Medulla oblongata (tissue), 1 donor: ENCODE measurements at regions not wholly inside any gene's neighbourhood (a gene's known extent, or its start where the extent isn't known, plus 50 kb on each side); places are given as distances from the start of the nearest gene placed in this dataset.
A peak's percentile ranks its signal among the peaks of the same experiment; 100 is the strongest.

ENCODE experiments used
- DNase-seq: peaks from one replicate; pipeline ENCODE4 v3.0.0-alpha.2; 2015; ENCODE audit errors: extremely low spot score

DNA sequence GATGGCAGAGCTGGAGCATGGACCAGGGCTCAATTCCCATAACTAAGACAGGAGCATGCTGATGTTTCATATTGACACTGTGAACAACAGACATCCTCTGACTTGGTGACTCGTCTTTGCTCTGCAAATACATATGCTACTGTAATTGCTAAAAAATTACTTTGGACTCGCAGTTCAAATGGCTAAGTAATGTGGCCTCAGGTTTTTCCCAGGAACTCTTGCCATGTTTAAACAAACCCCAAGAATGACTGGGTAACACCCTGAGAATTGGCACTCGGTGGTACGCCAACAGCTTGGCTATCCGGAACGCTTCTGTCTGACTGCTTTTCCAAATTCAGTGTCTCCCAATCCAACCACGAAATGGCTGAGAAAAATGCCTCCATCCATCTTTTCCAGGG lies 456.7 kb upstream of the THBS1 start:
- no peak for DNase-seq

DNA sequence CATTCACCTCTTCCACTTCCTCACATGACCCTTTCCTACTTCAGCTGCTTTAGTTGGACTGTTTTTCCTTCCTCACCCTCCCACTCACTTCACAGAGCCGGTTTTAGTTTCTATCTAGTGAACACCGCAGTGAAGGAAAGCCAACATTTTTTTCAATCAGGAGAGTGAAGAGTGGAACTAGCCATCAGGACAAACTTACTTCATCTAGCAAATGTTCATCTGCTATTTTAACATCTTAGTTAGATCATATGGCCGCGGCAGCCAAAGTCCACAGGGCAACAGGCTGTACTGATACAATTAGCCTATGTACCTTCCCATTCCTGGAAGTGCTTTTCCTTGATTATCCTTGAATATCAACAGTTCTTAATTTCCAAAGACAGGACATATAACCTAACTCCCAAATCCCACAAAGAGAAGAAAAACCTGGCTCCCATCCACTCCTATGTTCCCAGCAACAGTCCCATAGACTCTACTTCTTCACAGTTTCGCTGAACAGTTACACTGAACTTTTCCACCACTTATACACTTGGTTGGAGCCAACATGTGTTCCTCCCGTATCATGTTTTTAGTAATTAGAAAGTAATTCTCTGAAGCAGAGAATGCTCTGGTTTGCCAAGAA lies 456.2 kb upstream of the THBS1 start:
- no peak for DNase-seq

DNA sequence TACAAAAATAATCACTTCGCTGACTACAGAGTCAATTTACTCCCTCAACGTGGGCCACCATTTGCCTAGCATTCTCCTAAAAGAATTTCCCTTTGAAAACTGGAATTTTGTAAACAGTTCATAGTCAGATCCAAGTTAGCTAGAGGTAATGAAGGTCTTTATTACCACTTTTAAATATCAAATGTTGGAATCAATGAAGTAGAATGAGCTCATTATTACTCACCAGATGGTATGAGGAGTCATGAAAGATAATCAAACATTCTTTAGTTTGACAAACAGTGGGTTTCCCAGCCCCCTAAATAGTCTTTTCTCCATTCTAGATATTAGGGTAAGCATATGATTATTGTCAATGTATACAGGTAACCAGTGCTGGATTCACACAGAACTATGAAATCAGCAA lies 455.7 kb upstream of the THBS1 start:
- DNase-seq = no peak

DNA sequence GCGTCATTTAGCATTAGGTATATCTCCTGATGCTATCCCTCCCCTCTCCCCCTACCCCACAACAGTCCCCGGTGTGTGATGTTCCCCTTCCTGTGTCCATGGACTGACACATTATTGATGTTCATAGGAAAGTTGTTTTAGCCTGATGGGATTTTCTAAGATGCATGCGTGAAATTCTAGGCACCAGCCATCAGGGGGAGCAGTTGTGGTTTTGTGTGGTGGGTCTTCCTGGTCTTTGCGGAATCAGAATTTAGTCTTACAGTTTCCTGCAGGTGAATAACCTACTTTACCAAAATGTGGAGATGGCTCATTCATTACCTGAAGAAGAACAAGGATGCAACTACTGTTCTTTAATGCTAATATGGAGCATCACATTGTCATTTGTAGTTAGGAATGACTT lies 455.0 kb upstream of the THBS1 start:
- DNase-seq = peak; percentile 27

DNA sequence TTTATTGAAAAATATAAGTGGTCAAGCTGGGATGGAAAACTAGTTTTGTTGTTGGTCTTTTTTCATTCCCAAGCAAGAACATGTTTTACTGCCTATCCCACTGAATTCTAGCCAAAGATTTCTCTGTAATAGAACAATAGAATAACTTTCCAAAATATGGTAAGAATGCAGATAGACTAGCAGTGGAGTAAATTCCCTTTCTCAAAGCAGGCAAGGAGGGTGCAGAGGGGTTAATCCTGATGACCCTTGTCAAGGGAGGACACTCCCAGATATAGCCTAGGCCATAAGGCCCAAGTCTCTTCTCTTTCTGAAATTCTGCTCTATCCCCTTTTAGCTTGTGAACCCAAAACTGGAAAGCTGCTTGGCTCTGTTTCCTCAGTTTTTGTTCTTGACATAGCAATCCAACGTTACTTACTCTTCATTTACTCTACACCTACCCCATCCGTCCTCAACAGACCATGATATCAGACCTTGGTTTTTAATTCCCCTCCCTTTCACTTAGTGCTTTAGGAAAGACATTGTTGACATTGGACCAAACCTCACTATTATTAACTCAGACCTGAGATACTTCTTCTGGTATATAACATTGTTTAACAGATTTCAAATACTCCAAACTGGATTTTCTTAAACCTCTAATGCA lies 453.6 kb upstream of the THBS1 start:
- DNase-seq = no peak

DNA sequence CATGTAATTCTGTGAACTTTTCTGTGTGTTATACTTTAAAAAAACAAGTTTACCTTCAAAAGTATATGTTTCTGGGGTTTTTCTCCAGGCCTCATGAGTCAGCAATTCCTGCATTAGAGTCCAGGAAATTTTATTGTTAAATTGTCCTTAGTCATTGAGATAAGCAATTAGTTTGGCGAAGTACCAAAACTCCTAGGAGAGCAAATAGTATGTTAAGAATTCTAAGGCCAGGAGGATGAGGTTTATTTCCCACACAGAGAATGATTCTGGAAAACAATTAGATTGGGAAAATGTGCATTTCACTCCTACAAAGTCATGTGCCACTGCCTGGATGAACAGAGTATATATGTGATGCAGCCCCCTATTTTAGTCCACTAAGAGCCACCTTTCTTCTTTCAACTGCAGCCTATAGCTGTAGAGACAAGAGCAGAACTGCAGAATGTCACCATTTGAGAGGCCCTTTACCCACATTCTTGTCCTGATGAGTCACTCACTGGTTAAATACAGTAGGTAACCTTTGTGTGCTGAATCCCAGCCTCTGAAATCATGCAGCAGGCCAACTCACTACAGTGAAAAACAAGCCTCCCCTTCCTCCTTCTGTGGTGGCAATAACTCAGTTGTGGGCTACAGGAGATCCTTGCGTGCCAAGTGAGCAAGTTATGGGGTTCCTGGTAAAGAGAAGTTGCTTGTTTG lies 452.8 kb upstream of the THBS1 start:
- no peak for DNase-seq

DNA sequence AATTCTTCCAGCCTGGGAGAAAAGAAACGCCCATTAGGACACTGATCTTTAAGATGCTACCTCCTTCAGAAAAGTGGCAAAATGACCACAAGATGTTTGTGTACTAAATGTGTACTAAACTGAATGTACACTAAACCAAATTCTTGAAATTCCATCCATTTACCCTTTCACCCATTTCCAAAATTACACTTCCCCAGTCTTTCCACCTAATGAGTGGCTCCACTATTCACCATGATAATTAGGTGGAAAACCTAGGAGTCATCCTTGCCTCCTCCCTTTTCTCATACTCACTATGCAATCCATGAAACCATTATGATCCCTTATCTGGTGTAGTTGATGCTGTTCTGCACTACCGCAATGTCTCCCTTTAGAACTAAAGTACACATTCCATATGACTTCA lies 452.1 kb upstream of the THBS1 start:
- no peak for DNase-seq

DNA sequence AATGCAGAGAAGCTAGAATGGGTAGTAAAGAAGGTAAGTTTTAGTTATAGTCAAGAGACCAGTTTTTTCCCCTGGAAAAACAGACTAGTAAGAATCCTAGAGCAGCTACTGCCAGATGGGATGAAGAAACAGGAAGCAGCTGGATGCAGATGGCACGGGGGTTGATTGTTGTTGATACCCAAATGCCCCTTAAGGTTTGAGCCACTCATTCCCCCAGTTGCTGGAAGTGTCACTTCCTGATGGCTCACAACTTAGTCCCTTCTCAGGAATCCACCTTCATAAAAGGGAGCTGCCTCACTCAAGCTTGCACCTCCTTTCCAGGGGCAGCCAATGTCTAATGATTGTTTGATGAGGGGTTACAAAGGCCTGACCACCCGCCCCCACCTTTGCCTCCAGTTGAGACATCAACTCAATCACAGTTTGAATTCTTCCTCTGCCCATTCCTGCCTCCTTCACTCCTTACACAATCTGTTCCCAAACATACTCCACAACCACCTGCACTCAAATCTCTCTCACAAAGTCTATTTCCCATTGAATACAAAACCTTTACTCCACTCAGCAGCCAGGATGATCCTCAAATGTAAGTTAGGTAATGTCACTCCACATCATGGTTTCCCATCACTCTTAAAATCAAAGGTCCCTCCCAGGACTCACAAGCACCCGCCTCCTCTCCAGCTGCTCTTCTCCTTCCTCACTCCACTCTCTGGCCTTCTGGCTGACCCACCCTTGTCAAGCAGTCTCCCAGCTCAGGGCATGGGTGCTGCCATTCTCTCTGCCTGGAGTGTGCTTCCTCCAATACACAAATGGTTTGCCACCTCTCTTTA lies 450.1 kb upstream of the THBS1 start:
- no peak for DNase-seq

DNA sequence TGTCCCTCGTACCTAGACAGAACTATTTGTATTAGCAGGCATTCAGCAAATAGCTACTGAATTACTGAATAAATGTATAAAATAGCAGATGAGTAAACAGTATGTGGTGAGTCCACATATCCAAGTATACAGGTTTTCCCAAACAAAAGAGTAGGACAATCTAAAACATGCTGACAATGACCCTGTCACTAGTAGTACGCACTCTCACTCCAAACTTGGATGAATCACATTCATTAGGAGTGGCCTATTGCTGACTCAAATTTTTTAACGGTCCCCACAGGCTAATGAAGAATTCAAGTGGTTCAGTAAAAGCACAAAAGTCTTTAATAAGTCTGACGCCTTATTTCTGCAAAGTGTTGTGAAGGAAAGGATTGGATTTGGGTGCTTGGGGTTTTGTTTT lies 449.3 kb upstream of the THBS1 start:
- no peak for DNase-seq

DNA sequence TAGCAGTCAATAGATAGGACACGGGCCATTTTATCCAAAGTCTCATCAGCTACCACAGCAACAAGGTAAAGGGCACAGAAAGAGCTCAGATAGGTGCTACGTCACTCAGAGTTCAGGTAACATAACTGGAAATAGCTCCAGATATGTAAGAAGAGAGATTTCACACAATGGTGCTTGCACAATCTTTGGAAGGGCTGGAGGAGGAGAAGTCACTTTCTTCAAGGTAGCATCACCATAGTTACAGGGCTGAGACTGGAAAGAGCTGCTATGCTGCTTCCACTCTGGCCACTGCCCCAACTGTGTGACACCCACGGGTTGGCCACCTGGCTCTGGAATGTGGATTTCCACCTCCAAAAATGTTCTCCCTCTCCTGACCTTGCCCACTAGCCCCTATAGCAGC lies 448.8 kb upstream of the THBS1 start:
- no peak for DNase-seq

DNA sequence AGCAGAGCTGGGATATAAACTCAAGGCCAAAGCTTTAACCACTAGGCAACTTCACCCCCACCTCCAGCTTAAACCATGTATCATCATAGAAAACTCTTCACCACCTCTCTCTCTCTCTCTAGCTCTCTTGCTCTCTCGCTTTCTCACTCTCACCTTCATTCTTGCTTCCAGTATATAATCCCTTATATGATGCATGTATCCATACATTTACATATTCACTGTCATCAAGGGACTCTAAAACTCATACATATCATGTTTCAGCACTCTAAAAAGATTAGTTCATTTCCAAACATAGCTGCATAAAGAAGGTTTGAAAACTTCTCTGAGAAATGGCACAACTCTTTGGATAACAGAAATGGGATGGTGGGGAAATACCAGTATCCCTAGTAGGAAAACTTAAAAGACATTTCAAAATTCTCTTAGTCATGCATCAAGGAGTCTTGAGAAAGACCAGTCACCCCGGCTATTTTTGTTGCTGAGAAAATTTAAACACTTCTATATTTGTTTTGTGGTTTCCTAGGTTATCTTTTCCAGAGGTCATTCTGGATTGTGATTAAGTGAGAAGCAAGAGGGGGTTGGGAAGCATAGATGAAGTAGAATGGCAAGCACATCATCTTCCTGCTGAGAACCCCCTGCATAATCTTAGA lies 447.8 kb upstream of the THBS1 start:
- no peak for DNase-seq

DNA sequence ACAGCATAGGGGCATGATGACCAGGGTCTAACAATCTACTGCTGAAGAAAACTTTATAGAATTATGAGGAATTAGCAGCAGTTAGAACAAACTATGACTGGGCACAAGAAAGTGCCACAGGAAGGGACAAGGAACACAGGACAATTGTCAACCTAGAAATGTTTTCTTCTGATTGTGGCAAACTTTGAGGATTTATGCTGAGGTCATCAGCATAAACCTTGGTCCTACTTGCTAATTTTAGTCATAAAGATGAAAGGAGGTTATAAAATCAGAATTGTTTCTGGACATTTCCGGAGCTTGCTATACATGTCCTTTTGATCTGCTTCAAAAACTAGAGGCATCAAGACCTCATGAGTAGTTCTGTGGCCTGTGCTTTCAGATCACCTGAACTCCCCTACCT lies 446.6 kb upstream of the THBS1 start:
- no peak for DNase-seq

DNA sequence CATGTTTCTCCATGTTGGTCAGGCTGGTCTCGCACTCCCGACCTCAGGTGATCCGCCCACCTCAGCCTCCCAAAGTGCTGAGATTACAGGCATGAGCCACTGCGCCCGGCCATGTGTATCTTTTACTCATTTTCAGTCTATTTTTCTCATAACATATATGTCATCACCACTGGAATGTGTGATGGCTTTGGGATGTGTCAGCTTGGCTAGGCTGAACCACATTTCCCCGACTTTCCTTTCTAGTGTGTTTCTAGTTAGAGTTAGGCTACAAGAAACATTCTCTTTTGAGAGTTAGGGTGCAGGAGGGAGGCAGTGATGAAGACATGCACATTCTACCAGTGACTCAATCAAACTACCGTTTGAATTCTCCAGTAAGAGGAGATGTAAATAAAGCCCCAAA lies 444.9 kb upstream of the THBS1 start:
- no peak for DNase-seq

DNA sequence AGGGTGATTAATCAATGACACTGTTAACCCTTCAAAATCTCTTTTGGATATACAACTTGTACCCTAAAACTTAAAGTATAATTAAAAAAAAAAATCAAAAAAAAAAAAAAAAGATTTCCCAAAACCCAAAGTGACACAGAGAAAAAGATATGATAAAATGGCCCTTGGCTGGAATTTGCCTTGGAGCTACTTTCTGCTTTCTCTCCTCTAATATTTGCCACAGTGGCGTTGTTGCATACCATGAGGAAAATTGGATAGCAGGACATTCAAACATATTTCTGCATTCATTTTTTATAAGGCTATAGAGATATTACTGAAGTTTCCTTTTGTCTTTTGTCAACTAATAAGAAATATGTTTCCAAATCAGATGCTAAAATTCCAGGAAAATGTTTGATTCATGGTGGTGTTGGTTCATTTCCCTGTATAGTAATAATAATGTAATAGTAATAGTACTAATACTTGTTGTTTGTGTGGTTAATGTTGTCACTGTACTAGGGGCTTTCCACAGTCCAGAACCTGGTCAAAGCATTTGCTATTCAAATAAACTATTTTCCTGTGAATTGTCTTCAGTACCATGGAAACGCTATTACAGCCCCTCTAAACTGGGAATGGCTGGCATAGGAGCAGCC lies 441.3 kb upstream of the THBS1 start:
- DNase-seq = no peak

DNA sequence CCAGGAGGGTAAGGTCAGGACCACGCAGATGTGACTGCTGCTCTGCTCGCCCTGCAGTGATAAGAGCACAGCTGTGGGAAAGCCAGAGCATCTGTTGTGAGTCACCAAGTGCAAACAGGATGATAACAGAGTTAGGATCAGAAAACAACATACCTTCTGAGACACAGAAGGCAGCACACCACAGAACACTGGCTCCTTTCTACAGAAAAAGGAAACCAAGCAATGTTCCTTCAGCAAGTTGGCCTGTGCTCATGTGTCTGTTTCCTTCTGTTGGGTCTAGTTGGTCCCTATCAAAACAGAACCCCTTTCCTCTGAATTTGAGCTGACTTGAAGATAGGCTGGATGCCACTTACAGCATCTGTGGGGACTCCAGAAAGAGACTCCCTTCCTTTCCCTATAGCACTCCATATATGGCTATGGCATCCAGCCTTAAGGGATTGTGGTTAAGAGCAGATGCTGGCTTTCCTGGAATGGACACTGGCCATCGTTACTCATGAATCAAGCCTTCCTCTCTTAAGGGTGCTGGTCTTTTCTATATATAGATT lies 440.7 kb upstream of the THBS1 start:
- no peak for DNase-seq

DNA sequence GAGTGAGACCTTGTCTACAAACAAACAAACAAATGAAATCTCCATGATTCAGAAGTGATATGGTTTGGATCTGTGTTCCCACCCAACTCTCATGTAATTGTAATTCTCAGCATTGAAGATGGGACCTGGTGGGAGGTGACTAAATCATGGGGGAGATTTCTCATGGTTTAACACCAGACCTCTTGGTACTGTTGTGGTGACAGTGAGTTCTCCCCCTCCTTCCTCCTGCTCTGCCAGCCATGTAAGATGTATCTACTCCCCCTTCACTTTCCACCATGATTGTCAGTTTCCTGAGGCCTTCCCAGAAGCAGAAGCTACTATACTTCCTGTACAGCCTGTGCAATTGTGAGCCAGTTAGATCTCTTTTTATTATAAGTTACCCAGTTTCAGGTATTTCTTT lies 438.4 kb upstream of the THBS1 start:
- no peak for DNase-seq

DNA sequence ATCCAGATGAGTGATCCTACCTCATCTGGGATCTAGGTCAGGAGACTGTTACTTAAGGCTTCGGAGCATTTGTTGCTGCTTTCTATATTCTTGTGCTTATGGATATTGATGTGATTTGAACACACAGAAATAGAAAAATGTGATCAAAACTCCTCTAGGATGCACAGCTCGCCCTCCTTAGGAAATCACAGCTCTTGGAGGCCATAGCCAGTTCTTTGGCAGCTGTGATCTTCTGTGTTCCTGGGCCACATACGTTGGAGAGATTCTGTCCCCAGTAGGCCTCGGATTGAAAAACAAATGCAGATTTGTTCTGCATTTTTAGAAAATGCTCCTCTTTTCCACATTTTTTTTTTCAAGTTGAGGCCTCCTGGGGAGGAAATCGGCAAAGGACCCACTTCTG lies 437.4 kb upstream of the THBS1 start:
- DNase-seq = no peak

DNA sequence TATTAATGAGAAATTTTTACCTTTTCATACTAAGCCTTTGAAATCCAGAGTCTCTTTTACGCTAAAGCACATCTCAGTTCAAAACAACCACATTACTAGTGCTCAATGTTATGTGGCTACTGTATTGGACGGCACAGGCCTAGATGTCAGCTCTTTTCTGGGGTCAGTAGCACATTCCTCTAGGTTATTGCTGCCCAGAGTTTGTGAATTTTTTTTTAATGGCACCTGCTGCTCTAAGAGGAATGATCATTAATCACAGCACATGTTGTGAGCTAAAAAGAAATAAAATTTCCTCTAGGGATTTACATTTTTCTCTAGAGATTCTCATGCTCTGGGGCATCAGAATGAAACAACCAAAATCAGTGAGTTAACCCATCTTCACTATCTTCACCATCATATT lies 436.8 kb upstream of the THBS1 start:
- no peak for DNase-seq

DNA sequence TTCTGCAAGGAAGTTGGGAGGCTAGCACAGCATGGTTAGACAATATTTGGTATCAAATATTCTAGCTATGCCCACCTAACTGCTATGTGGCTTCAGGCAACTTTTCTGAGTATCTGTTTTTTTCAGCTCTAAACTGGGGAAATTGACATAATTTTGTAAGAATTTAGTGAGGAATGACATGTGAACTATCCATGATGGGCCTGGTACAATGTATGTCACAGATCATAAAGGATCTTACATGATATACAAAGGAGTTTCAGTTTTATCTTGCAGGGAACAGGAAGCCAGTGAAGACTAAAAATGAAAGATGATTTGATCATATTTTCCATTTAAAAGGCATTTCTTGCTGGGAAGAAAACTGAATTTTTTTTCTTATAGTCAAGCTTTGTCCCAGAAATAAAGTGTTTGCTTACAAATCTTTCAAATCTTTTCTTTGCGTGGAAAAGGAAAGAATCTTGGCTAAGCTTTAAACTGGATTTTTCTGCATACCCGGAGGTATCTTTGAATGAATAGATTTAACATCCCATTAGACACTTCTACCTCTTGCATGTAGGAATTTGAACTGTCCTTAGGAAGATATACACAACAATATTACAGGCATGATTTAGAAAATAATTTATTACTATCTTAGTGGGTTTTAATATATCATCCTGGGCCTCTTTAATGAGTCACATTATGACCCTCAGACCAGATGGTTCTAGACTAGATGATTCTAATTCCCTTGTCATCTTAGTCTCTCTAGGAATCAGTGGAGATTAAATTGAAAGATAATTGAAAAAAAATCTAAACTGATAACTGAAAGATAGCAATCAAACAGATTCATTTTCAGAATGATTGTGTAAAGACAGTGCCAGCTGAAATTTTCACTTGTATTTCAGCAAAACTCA lies 436.0 kb upstream of the THBS1 start:
- no peak for DNase-seq
